ENCODE measurements at regions not wholly inside any gene's neighbourhood (a gene's known extent, or its start where the extent isn't known, plus 50 kb on each side); places are given as distances from the start of the nearest gene placed in this dataset.

GRCh38 chr7:79736418-79736817 lies 283.0 kb upstream of the MAGI2 start:
- no peak for TF ChIP-seq CTCF (IDR thresholded peaks at IDR 0.05 in 4 of 5, conservative IDR thresholded peaks at IDR 0.05 in 1 of 5)
- TF ChIP-seq POLR2A (IDR thresholded peaks at IDR 0.05), result no peak
- Histone ChIP-seq H3K4me3 (no peak overlapping the region), H3K27me3 (no peaks in the 10 kb centered on the region), H3K4me1 (no peaks in the 10 kb centered on the region), H3K9me3 (no peaks in the 10 kb centered on the region), H3K27ac (no peak overlapping the region), H3K36me3 (no peaks in the 10 kb centered on the region)
- ATAC-seq (no peak), DNase-seq (no peak)
- in situ Hi-C loops (cut with MboI; ENCODE audit: low sequenced_read_pairs in 4 of 4), result no loop called here
- intact Hi-C loops (cut with DNase I; ENCODE audit: low total_unique reads), result no loop called here

- ATAC-seq, result no peak
- H3K36me3 ChIP-seq, result no peaks in the 10 kb centered on the region
- H3K4me3 ChIP-seq, result no peak overlapping the region
- in situ Hi-C loops (cut with MboI; ENCODE audit: low sequenced_read_pairs in 4 of 4) (no loop called here), intact Hi-C loops (cut with DNase I; ENCODE audit: low total_unique reads) (no loop called here)
- no peaks in the 10 kb centered on the region for H3K9me3 ChIP-seq
- H3K27me3 ChIP-seq, result no peaks in the 10 kb centered on the region
- no peak for DNase-seq
- H3K4me1 ChIP-seq, result no peaks in the 10 kb centered on the region
- H3K27ac ChIP-seq, result no peak overlapping the region
- TF ChIP-seq POLR2A (IDR thresholded peaks at IDR 0.05), result no peak
- TF ChIP-seq CTCF (IDR thresholded peaks at IDR 0.05 in 4 of 5, conservative IDR thresholded peaks at IDR 0.05 in 1 of 5), result no peak
Observed at GRCh38 chr7:79735012-79735411, 281.5 kb upstream of the MAGI2 start.

GRCh38 chr7:79734181-79734580 lies 280.7 kb upstream of the MAGI2 start:
- TF ChIP-seq POLR2A (IDR thresholded peaks at IDR 0.05), result no peak
- TF ChIP-seq CTCF (IDR thresholded peaks at IDR 0.05 in 4 of 5, conservative IDR thresholded peaks at IDR 0.05 in 1 of 5), result no peak
- no peak for ATAC-seq
- intact Hi-C loops (cut with DNase I; ENCODE audit: low total_unique reads), result no loop called here
- Histone ChIP-seq H3K27me3 (no peaks in the 10 kb centered on the region), H3K36me3 (no peaks in the 10 kb centered on the region), H3K4me1 (no peaks in the 10 kb centered on the region), H3K9me3 (no peaks in the 10 kb centered on the region), H3K27ac (no peak overlapping the region), H3K4me3 (no peak overlapping the region)
- DNase-seq, result no peak
- in situ Hi-C loops (cut with MboI; ENCODE audit: low sequenced_read_pairs in 4 of 4), result no loop called here

- intact Hi-C loops (cut with DNase I; ENCODE audit: low total_unique reads), result no loop called here
- ATAC-seq (no peak), DNase-seq (no peak)
- in situ Hi-C loops (cut with MboI; ENCODE audit: low sequenced_read_pairs in 4 of 4), result no loop called here
- no peak overlapping the region for H3K4me3 ChIP-seq
- no peak overlapping the region for H3K27ac ChIP-seq
- no peaks in the 10 kb centered on the region for H3K27me3 ChIP-seq
- no peaks in the 10 kb centered on the region for H3K4me1 ChIP-seq
- no peaks in the 10 kb centered on the region for H3K36me3 ChIP-seq
- TF ChIP-seq POLR2A (IDR thresholded peaks at IDR 0.05), result no peak
- no peak for TF ChIP-seq CTCF (IDR thresholded peaks at IDR 0.05 in 4 of 5, conservative IDR thresholded peaks at IDR 0.05 in 1 of 5)
- no peaks in the 10 kb centered on the region for H3K9me3 ChIP-seq
Observed at GRCh38 chr7:79732535-79732934, 279.1 kb upstream of the MAGI2 start.

GRCh38 chr7:79730971-79731370 lies 277.5 kb upstream of the MAGI2 start:
- DNase-seq (no peak), ATAC-seq (no peak)
- Histone ChIP-seq H3K9me3 (no peaks in the 10 kb centered on the region), H3K4me1 (no peaks in the 10 kb centered on the region), H3K36me3 (no peaks in the 10 kb centered on the region), H3K27ac (no peak overlapping the region), H3K27me3 (no peaks in the 10 kb centered on the region), H3K4me3 (no peak overlapping the region)
- TF ChIP-seq CTCF (IDR thresholded peaks at IDR 0.05 in 4 of 5, conservative IDR thresholded peaks at IDR 0.05 in 1 of 5) (no peak), POLR2A (IDR thresholded peaks at IDR 0.05) (no peak)
- in situ Hi-C loops (cut with MboI; ENCODE audit: low sequenced_read_pairs in 4 of 4), result no loop called here
- intact Hi-C loops (cut with DNase I; ENCODE audit: low total_unique reads), result no loop called here

All from gastrocnemius medialis (tissue), 4 donors.